NCI-H2029 (cell line): ENCODE measurements at regions not wholly inside any gene's neighbourhood (a gene's known extent, or its start where the extent isn't known, plus 50 kb on each side); places are given as distances from the start of the nearest gene placed in this dataset.

Experiments
- DNase-seq: peaks from one replicate; lab custom pipeline; 2025; lab: John Stamatoyannopoulos, UW

GRCh38 chr12:46572644-46573346, 200.2 kb upstream of the SLC38A2 start:
- no peak for DNase-seq

DNA sequence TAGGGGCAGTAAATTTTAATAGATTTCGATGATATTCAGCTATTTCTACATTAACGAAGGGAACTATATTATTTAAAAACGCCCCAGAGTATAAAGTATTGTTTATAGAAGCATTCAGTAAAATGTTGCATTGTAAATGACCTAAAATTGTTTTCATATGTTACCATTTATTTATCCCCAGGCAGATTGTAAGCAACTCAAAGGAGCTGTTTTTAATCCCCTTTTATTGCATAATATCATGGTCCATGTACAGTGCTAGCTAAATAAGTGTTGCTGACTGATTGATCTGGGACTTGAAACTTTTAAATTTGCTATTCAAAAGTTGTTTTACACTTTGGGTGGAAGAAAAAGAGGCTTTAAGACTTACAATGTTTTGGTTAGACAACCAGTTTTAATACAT, 199.0 kb upstream of the SLC38A2 start:
- DNase-seq = no peak

- no peak for DNase-seq
Observed at GRCh38 chr12:46569826-46570439, 197.4 kb upstream of the SLC38A2 start.

GRCh38 chr12:46567667-46568066, 195.1 kb upstream of the SLC38A2 start:
- no peak for DNase-seq

DNA sequence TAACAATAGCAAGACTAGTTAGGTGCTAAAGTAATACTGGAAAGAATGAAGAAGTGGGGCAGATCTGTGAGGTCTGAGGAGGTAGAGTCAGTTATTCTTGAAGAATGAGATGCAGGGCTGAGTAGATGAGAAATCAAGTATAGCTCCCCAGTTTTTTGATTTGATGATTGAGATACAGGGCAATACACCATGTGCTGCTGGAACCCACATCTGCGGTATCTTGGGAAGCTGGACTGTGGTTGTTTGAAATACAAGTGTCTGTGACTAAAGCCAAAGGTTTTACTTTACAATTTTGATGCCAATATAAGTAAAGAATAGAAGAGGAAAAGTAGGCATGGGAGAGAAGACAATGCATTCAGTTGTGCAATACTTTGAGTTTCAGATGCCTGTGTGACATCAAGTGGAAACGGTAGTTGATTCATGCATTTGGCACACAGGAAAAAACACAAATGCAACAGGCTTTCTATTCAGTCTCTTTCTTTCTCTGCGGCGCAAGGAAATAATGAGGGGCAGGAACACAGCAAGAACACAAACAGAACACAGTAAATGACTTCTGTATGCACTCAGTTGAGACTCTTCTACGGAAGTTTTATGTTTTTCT, 190.2 kb upstream of the SLC38A2 start:
- peak; percentile 3 for DNase-seq

GRCh38 chr12:46561769-46562624, 189.4 kb upstream of the SLC38A2 start:
- DNase-seq = peak; percentile 16

GRCh38 chr12:46560874-46561273, 188.3 kb upstream of the SLC38A2 start:
- no peak for DNase-seq

DNA sequence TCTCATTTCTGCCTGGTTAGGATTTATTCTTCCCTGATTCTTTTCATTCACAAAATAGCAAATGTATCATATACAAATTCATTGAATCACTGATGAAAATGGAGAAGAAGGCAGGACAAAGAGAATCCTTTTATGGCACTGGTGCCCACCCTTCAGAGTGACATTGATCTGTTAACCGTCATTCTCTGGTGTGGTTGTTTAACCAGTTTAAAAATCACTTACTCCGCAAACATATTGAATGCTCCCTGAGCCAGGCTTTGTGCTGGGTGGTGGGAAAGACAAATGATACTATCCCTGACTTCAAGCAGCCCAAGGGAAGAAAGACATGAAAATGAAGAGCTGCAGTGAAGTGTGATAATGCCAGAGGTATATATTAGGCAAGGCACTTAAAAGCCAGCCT, 187.5 kb upstream of the SLC38A2 start:
- DNase-seq = no peak

DNA sequence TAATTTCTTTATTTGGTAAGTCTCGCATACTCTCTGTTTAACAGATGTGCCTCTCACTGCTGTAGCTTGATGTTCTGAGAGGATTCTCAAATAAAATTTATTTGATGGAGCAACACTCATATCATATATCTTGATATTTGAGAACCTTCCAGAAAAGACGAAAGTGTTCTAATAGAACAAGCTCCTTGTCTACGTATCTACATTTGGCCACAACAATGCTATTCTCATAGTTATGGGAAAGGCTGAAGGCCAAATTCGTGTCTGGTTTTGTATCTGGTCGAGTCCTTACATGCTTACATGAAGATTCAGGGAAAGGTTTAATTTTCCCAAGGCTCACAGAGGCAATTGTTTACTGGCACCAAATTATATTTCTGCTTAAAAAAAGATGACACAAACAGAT, 186.7 kb upstream of the SLC38A2 start:
- DNase-seq = no peak

- DNase-seq = no peak
Observed at GRCh38 chr12:46558677-46559076, 186.1 kb upstream of the SLC38A2 start.

DNA sequence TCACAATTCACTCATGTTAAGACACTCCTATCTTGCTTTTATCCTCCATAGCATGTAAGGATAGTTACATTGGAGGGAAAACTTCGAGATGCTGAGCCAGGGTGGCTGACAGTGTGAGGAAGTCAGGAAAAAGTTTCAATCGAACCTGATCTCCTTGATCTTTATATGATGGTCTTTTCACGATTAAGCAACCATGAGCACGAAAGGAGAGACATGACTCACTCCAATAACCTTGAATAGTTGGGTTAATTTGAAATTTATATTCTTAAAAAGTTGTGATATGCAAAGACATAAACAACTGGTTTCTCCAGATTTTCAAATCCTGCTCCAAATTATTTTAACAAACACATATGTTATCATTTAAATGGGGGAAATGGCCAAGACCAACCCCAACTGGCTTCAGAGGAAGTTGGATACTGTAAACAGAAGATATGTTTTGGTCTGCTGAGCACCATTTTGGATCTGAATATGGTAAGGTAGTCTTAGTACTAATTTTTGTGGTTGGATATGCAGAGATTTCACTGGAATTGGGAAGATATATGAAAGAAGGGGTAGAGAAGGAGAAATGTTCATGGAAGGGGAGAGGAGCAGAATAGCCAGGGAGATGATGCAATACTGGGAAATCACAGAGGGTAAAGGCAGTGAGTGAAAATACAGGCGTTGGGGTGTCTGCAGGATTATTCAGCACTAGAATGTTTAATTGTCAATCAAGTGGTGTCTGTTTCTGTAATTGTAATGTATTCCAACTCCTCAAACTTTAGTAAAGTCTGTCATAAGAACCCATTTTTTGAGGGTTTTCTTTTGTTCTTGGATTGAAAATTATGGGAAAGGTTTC, 185.2 kb upstream of the SLC38A2 start:
- no peak for DNase-seq

GRCh38 chr12:46556819-46557524, 184.4 kb upstream of the SLC38A2 start:
- no peak for DNase-seq

DNA sequence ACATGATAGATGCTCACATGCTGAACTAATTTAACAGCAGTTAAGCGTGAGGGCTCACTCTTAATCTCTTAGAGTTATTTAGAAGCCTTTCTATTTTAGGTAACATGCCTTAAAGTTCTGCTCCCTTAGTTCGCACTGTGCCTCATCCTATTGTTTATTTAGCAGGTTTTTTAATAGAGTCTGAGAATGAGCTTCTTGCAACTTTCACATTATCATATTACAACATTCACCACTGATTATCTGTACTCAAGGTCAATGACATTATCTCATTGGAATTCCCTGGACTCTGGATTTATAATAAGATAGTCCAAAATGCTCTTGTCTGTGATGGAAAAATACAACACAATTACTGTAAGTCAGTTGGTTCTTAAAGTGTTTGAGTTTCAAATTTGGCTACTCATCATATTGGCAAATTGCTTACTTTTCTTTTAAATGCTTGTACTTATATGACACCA, 183.6 kb upstream of the SLC38A2 start:
- DNase-seq = no peak

DNA sequence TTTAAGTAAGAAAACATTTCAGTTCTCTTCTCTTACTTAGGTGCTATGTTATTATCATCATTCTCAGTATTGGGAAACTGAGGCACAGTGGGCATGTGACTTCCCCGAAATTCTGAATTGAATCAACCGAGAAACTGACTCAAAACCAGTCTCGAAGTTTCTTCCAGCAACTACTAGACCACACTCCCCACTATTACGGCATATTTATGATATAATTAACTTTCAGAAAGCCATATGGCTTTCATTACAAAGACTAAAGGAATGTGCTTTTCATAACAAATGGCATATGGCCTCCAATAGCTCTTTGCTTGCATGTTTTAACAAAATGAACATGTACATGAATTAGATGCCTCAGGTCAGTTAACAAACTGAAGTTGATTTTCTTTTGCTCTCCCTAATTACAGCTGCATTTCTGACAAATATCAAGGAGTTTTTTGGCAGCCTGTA, 182.9 kb upstream of the SLC38A2 start:
- no peak for DNase-seq

GRCh38 chr12:46554460-46554859, 181.9 kb upstream of the SLC38A2 start:
- no peak for DNase-seq

GRCh38 chr12:46553911-46554310, 181.3 kb upstream of the SLC38A2 start:
- DNase-seq = no peak

- DNase-seq = no peak
Observed at GRCh38 chr12:46553266-46553665, 180.7 kb upstream of the SLC38A2 start.

- no peak for DNase-seq
Observed at GRCh38 chr12:46550266-46550879, 177.8 kb upstream of the SLC38A2 start.

DNA sequence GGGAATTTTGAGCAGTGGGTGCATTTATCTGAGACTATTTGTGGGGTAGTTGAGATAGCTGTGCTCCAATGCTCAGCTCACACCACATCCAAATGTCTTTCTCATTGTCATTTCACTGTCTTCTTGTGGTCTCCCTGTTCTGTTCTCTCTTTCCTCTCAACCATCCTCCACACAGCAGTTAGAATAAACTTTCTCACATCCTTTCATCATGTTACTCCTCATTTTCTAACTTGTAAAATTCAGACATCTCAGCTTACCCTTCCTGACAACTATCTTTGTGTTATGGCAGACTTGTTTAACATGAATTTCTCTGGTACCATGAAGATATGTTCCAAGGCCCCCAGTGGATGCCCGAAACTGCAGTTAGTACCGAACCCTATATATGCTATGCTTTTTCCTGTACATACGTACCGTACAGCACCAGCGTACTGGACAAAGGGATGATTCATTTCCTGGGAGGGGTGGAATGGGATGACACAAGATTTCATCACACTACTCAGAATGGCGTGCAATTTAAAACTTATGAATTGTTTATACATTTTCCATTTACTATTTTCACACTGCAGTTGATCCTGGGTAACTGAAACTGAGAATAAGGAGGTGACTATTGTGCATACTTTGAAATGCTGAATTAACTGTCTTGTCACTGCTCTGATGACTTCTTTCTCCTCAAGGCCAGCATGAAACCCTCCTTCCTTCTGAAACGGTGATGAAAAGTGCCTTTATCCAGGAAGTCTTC, 177.1 kb upstream of the SLC38A2 start:
- no peak for DNase-seq

DNA sequence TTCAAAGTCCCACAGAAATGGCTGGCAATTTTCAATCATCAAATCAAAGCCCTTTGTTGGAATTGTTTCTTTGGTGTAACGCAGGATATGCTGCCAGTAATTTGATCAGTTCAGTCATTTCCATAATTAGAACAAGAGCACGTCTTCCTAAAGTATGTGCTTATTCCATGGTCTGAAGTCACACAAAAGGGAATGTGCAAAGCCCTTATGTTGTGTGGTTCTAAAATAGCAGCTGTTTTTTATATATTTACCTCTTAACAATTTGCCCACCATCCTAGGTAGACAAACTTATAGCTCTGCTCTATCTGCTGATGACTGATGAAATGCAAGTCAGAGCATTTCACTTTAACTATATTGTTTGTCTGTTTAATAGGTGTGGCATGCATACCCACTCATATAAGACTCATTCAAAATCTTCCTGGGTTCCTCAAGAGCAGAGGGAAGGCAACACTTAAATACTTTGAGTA, 176.1 kb upstream of the SLC38A2 start:
- DNase-seq = no peak
